ENCODE measurements at regions not wholly inside any gene's neighbourhood (a gene's known extent, or its start where the extent isn't known, plus 50 kb on each side); places are given as distances from the start of the nearest gene placed in this dataset.

DNA sequence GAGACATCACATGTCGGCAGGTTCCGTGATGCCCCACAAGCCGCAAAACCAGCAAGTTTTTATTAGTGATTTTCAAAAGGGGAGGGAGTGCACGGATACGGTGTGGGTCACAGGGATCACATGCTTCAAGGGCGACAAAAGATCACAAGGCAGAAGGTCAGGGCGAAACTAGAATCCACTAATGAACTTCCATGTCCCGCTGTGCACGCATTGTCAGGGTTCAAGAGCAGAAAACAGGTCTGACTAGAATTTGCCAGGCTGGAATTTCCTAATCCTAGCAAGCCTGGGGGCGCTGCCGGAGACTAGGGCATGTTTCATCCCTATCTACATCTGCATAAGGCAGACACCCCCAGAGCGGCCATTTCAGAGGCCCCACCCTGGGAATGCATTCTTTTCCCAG, 225.2 kb downstream of the NPHP4 start:
- peak; percentile 78 for DNase-seq (ENCODE audit: low read depth, low spot score)

DNA sequence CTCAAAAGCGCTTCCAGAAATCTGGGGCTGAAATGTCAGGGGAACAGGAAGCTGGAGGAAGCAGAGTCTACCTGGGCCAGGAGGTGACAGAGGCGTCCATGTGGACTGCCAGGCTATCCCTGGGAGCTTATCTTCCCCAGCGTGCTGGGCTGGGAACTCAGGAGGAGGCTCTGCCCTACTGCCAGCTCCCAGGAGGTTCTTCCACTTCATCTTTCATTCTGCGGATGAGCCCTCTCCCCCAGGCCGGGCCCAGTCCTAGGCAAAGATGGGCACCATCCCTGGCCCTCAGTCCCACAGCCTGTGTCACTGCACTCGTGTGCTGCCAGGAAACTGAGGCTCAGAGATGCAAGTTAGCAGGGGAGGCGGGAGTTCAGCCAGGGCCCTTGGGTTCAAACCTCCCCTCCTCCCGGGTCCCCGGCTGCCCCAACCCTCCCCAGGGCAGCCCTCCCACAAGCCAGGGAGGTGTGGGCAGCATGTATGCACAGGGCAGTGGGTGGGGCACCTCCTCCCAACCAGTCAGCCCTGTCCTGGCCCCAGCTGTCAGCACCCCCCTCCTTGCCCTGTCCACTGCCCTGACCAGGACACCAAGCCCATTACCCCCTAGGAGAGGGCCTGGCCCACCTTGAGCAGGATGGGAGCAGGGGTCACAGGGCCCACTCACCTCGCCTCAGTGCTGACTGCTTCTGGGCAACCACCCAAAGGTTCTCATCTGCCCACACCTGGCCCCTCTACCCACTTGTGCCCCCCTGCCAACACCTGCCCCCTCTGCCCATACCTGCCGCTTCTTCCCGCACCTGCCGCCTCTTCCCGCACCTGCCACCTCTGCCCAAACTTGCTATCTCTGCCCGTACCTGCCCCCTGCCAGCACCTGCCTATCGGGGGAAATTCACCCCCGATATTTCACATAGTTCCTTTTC, 226.0 kb downstream of the NPHP4 start:
- DNase-seq (ENCODE audit: low read depth, low spot score) = no peak

DNA sequence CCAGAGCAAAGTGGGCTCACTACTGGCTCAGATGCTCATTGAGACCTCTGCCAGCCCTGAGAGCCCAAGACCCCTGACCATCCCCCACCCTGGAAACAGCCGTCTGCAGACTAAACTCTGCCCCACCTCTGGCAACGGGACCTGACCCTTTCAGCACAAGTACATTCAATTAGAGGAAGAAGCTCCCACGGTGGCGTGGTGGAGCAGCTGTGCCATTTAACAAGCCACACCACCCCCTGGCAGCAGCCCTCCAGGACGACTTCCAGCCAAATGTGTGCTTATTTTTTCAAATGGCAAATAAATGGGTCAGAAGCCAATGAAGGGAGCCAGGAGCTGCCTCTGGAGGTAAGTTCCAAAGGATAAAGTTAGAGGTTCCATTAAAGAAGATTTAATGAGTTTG, 226.7 kb downstream of the NPHP4 start:
- DNase-seq (ENCODE audit: low read depth, low spot score) = no peak

DNA sequence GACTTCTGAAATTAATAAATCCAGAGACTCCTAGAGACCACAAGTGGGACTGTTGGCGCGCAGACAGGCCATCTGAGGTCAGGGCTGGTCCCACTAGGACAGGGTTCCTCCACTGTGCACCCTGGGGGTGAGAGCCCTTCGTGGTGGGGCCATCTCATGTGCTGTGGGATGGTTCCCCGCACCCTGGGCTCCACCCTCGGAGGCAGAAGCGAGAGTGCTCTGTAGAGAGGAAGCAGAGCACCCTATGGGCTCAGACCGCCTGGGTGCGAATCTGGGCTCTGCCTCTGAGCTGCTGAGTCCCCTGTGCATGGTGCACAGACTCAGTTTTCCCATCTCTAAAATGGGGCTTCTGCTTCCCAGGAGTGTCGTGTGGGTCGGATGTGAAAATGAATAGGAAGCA, 227.3 kb downstream of the NPHP4 start:
- no peak for DNase-seq (ENCODE audit: low read depth, low spot score)

DNA sequence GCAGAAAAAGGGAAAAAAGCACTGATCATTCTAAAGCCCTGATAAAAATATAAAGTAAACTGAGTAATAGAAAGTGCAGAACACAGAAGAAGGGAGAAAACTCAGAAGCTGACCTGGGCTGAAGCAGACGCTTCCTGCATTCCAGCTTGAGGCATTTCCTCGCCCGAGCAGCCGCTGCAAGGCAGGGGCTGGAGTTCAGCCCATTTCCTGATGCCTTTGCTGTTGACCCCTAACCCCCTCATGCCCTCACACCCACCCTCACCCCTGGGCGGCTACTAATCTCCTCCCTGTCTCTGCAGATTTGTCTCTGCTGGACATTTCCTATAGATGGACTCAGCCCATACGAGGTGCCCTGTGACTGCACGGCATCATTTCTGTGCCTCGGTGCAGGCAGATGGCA, 227.8 kb downstream of the NPHP4 start:
- DNase-seq (ENCODE audit: low read depth, low spot score) = no peak

DNA sequence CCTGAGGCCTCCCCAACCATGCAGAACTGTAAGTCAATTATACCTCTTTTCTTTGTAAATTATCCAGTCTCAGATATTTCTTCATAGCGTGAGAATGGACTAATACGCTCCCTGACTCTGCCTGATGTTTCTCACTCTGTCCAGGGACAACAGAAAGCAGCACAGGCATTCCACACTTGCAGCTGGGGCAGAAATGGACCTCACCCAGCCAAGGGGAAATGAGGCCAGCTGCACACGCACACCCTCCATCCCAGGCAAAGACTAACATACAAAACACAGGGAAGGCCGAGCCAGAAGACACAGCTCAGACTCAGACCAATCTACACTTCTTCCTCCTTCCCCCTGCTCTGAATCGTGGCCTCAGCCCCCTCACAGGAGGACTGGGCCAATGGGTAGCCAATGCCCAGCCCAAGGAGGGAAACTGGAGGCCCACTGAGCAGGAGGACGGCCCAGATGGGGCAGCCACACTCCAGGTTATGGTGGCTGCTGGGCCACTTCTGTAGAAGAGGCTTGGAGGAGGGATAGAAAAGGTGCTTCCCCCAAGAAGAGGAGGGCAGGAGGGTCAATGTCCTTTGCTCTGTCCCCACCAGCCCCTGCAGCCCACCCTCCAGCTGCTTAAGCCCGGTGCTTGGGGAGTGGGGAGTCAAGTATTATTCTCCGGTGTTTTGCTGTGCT, 228.4 kb downstream of the NPHP4 start:
- DNase-seq (ENCODE audit: low read depth, low spot score) = no peak

DNA sequence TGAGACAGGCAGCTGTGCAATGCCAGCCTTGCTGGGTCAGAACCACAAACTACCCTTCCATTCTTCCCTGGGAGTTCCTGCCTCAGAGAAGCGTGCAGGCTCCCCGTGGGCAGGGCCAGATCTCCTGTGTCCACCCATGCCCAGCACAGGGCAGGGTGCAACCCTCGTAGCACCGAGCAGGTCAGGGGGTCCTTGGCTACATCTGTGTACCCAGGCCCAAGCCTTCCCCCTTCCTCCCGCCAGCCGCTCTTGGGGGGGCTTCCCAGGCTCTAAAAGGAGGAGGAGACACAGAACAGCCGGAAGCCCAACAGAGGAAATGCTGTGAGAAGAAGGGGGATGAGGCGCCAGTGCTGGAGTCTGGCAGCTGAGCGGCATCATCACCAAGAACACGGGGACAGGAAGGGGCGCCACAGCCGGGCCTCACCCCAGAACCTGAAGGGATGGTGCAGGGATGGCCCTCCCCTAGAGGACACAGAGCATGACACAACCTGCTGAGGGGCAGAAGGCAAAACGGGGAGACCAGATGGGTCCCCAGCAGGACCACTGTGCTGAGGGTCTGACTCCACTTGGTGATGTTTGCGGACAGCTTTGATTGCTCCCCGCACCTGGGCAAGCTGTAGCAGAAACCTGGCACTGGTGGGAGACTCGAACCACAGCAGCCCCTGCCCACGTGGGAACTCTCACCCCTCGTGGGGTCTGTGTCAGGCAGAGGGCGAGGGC, 233.2 kb downstream of the NPHP4 start:
- DNase-seq (ENCODE audit: low read depth, low spot score) = no peak

DNA sequence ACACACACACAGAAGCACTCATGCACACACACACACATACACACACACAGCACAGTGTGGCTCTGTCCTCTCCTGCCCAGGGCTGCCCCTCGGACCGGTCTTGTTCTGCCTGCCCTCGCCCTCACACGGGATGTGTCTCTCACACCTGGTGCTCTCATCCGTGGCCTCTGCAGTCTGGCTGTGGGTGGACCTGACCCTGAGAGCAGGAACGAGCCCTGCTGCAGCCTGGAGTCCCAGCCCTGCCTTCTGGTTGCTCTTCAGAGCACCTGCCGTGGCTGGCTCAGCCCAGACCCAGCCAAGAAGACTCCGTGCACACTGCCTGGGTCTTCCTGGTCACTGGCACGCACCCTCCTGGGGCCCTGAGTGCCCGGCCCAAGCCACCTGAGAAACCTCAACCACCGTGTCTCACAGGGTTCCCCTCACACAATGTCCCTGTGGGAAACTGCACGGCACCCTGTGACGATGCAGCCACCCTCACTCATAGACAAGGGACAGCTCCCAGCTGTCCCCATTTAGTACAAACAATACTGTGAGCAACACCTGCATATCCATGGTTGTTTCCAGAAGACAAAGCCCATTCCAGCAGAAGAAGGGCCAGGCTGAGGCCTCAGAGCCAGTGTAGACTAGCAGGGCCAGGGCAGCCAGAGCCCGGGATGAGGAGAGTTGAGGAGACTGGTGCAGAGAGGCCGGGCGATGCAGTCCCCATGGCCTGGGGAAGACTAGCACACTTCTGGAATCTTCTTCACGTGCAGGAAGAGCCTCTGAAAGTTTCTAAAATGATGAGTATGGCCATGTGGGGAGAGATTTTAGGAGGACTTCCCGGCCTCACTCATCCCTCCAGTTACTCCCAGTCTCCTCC, 234.0 kb downstream of the NPHP4 start:
- DNase-seq (ENCODE audit: low read depth, low spot score) = no peak

DNA sequence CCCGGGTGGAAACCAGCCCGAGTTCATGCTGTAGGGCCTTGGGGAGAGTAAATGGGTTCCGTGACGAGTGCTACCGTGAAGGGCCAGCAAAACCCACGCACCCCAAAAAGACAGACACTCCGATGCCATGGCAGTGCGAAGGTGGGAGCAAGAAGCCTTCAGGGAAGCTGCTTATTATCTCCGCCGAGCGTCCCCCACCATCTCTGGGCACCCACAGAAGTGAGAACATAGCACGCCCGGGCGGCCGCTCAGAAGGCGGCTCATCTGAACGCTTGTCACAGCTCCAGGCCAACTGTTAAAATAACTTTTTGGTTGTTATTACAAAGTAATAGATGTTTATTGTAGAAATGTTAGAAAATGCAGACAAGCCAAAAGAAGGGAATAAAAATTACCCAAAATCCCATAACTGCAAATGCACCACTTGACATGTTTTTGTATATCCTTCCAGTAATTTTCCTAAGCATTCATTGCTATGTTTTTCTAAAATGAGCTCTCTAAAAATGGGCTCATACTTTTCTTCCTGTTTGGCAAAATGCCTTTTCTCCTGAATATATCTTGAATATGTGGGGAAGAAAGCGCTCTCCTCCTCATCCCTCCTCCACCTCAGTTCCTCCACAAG, 234.9 kb downstream of the NPHP4 start:
- DNase-seq (ENCODE audit: low read depth, low spot score) = no peak

DNA sequence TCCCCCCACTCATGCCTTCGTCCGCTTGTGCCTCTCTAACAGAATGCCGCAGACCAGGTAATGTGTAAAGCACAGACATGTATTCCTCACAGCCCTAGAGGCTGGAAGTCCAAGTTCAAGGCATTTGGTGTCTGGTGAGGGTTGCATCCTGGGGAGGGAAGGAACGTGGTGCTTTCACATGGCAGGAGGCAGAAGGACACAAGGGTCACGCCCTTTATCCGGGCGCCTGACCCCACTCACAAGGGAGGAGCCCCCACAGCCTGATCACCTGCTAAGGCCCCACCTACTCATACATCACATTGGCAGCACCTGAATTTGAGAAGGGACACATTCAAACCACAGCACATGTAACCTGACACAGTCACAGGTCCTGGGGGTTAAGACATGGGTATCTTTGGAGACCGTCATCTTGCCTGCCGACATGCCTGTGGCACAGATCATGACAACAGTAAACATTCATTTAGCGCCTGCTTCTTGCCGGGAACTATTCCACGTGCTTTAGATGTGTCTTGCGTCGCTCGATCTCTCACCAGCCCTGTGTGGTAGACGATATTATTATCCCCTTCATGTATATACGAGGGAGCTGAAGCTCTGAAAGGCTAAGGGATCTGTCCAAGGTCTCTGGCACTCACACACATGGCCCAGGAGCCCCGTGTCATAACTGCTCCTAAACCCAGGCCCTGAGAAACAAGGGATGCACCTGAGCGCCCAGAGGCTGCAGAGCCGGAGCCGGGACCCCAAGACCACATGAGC, 235.6 kb downstream of the NPHP4 start:
- DNase-seq (ENCODE audit: low read depth, low spot score) = no peak

DNA sequence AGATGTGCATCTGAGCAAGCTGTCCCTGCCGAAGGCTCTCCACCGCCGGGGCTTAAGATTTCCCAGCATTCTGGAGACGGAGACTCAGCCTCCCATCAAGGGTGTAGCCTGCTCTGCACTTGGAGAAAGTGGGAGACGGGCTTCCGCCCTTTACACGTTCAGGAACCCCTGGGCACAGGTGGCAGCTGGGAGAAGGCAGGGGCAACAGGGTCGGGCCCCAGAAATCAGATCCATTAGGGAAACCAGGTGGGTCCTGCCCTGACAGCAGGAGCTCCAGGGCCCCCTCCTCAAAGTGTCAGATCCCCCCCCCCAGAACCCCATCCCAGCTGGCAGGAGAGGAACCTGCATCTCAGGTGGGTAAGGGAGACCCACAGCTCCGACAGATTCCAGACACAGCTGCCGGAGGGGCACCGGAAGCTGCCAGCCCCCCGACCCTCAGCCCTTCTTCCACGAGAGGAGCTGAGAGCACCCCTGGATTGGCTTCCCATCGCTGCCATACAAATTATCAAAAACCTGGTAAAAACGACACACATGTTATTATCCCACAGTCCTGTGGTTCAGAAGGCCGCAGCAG, 236.6 kb downstream of the NPHP4 start:
- DNase-seq (ENCODE audit: low read depth, low spot score) = no peak

DNA sequence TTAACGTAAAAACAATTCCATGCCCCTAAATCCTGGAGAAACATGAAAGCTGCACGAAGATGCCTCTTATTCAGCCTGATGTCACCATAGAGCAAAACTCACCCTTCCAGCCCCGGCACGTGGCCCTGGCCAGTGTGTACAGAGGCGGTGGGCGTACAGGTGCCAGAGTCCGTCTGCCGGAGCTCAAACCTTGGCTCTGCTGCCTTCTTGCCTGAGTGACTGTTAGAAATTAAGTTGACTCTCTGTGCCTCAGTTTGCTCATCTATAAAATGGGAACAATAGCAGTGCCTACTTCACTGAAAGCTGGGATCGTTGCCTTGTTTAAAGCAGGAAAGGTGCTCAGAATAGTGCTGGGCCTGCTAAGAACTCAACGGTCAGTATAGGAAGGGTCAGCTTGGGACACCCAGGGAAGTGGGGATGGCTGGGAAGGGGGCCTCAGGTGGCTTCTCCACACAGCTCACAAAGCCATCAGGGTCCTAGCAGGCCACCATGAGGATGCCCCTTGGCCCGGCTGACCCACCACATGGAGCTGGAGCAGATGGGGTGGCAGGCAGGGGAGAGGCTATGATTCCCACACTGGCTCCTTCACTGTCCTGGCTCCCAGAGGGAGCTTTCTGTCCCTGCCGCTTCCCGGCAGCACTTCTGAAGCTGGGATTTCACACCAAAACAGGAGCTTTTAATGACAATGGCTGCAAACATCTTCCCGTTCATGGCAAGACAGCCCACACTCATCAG, 237.2 kb downstream of the NPHP4 start:
- DNase-seq (ENCODE audit: low read depth, low spot score) = no peak

DNA sequence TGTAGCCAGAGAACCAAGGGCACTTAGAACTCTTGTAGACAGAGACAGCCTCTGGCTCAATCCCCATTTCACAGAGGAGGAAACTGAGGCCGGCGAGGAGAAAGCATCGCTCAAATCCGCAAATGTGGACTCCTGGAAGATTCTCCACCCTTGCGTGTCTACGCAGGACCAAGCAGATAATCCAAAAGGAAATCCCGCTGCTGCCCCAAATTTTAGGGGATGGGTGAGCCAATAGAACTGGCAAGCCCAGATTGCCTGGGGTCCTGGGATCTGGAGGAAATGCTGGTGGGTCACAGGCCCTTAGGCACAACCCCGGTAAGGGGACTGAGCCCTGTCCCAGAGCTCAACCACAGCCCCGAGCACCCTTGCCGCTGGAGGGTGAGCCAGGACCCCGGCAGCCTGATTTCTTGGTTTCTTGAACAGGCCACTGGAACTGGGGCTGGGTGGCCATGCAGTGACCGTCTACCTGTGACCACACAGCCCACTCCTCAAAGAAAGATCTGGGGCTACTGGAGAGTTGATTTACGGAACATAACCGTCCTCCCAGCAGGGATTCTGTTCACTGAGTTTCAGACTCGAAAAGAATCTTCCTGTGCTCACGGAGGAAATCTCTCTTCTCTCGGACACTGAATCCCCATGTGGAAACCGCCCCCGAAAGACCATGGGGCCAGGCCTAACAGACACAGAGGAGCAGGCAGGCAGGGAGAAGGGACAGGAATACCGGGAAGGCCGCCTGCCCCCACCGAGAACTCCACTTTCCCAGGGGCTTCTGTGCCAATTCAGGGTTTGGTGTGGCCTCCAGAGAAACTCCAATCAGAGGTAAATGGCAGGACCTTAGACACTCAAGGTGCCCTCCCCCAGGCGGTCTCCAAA, 238.4 kb downstream of the NPHP4 start:
- no peak for DNase-seq (ENCODE audit: low read depth, low spot score)

DNA sequence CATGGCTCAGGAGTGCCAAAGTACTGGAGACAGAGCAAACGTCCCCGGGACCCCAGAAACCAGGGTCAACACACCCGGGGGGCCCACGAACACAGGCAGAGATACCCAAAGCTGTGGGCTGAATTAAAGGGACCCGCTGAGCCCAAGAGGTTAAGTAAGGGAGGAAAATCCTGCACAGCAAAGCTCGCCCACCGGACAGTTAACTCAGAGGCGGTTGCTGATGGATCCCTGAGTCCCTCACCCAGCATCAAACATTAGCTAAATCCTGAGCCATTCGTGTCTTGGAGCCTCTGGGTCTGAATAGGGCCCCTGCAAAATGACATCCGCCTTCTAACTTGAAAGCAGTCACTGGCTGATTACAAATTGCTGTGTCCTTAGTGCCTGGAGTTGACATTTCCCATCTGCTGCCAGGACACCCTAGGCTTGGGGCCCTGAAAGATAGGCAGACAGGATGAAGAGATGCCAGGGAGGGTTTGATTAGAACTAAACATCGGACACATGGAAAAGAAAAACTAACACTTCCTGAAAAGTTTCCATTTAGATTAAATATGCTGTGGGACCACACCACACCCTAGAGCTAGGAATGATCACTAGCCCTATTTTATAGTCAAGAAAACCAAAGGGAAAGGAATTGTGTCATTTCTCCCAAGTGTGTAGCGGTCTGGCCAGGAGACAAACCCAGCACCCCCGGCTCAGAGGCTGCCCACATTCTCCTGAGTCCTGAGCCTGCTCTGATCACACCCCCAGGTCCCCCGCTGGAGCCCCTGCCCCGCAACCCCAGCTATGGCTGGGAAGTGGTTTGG, 239.3 kb downstream of the NPHP4 start:
- DNase-seq (ENCODE audit: low read depth, low spot score) = no peak

DNA sequence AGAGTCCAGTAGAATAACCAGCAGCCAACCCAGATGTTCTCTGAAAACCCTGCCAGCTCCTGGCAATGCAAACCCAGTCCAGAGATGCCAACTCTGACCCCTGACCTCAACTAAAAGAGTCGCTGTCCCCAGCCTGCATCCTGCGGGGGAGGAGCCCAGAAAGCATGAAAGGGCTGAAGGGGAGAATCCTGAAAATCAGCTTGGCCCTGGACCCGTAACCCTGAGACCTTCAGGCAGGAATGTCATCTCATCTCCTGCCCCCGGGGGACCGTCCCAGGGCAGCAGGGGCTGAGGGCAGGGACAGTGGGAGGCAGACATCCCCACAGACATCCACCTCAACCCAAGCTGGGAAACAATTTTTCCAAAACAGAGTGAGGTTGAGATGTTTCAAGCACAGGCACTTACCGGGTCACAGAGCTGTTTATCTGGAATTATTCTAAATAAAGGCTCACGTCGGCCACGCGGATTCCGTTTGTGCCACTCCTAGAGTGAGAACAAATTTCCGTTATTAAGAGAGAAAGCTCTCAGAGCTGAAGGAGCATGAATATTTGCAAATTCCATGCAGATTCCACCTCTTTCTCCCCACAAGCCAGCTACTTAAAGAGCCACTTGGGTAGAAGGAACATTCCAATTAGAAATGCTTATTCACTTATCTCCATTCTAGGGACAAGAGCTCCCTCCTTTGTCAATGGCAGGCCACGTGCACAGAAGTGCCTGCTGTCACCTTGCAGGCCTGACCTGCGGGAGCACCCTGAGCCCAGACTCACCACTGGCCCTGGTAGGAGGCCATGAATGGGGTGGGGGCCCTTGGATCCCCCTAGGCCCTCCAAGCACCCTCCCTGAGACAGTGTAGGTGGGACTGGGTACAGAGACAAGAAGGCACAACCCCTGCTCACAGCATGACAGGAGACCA, 240.1 kb downstream of the NPHP4 start:
- DNase-seq (ENCODE audit: low read depth, low spot score) = no peak

DNA sequence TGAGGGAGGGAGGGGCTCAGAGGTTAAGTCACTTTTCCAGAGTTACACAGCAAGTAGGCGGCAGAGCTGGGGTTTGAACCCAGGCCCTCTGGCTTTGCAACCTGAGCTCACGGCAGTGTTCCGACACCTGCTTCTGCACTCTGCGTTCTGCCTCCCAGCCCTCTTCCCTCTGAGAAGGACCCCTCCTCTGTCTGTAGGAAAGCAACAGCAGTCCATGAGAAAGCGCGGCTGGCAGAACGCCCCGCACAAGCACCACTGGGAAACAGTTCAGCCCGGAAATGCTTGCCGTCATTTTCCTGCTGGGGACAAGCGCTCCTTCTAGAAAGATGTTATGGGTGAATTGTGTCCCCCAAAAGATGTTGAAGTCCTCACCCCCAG, 241.1 kb downstream of the NPHP4 start:
- DNase-seq (ENCODE audit: low read depth, low spot score) = no peak

Data from iPS DF 19.7 (cell line).